OCI-LY7 (cell line): ENCODE measurements at regions not wholly inside any gene's neighbourhood (a gene's known extent, or its start where the extent isn't known, plus 50 kb on each side); places are given as distances from the start of the nearest gene placed in this dataset.
"Not testable (repeated sequence)": the region's sequence is repeated elsewhere in the genome, so short reads cannot be mapped to it uniquely, and the experiment has no call there.

Source experiments
- BruUV-seq: library from RNA; stranded (reverse); fragments of 400-500 nt; replicated peaks from 2 replicates; lab custom pipeline; 2021; lab: Mats Ljungman, UMichigan
- CTCF ChIA-PET: fragments of 300-600 bp; sonication (Branson Sonifier 250); formaldehyde crosslinking; loops from one replicate; lab custom pipeline; 2022; ENCODE audit warnings: antibody characterized with exemption; ENCODE audit not compliant: unreplicated experiment; lab: Charles Lee
- POLR2A ChIA-PET: fragments of 300-600 bp; sonication (Branson Sonifier 250); formaldehyde crosslinking; loops from one replicate; lab custom pipeline; 2022; ENCODE audit warnings: antibody characterized with exemption; lab: Charles Lee
- DNase-seq: peaks from one replicate; pipeline ENCODE4 v3.0.0-alpha.2; 2015; ENCODE audit warnings: low spot score
- H2AFZ ChIP-seq: fragments of 200-600 bp; sonication (generic), shearing (Covaris generic); 2 replicates; pipeline ENCODE4 v1.6.1; 2014; ENCODE audit warnings: mild to moderate bottlenecking, antibody characterized with exemption, low read length, moderate library complexity
- H3K27ac ChIP-seq: fragments of 200-600 bp; sonication (generic); 2 replicates; pipeline ENCODE4 v1.5.1; 2014; ENCODE audit warnings: mixed run types, low read depth, mild to moderate bottlenecking, moderate library complexity, low read length, inconsistent platforms; ENCODE audit not compliant: poor library complexity, severe bottlenecking
- H3K36me3 ChIP-seq: fragments of 200-600 bp; sonication (generic); 2 replicates; pipeline ENCODE4 v1.6.1; 2014; ENCODE audit warnings: mild to moderate bottlenecking, antibody characterized with exemption, low read length, moderate library complexity, mixed read lengths; ENCODE audit not compliant: insufficient read depth
- H3K4me1 ChIP-seq: fragments of 200-600 bp; sonication (generic); 2 replicates; pipeline ENCODE4 v1.5.1; 2014; ENCODE audit warnings: mild to moderate bottlenecking, low read length; ENCODE audit not compliant: insufficient read depth, poor library complexity, severe bottlenecking
- H3K4me2 ChIP-seq: fragments of 200-600 bp; sonication (generic); 2 replicates; pipeline ENCODE4 v1.6.1; 2014; ENCODE audit warnings: mild to moderate bottlenecking, low read length
- H3K4me3 ChIP-seq: fragments of 200-600 bp; sonication (generic); 2 replicates; pipeline ENCODE4 v1.5.1; 2014; ENCODE audit warnings: mild to moderate bottlenecking, low read depth, low read length; ENCODE audit not compliant: poor library complexity, severe bottlenecking
- H3K79me2 ChIP-seq: fragments of 200-600 bp; sonication (generic); 2 replicates; pipeline ENCODE4 v1.6.1; 2016; ENCODE audit warnings: low read depth, mild to moderate bottlenecking, low read length, moderate library complexity, mixed read lengths; ENCODE audit not compliant: insufficient read depth
- H3K9me2 ChIP-seq: fragments of 200-600 bp; sonication (generic); 2 replicates; pipeline ENCODE4 v1.6.1; 2016; ENCODE audit warnings: mild to moderate bottlenecking, low read length, mixed read lengths; ENCODE audit not compliant: insufficient read depth
- H3K9me3 ChIP-seq: fragments of 200-600 bp; sonication (generic); 2 replicates; pipeline ENCODE4 v1.6.1; 2014; ENCODE audit warnings: mild to moderate bottlenecking, mixed run types, low read length, mixed read lengths
- H4K20me1 ChIP-seq: fragments of 200-600 bp; sonication (generic); 2 replicates; pipeline ENCODE4 v1.6.1; 2014; ENCODE audit warnings: mild to moderate bottlenecking, antibody characterized with exemption, low read length, moderate library complexity, mixed read lengths; ENCODE audit not compliant: insufficient read depth
- CTCF ChIP-seq: fragments of 200-600 bp; sonication (generic); conservative IDR thresholded peaks from 2 replicates; pipeline ENCODE4 v1.5.1; 2014; ENCODE audit warnings: mild to moderate bottlenecking, antibody characterized with exemption, low read length, moderate library complexity, mixed read lengths
- EZH2phosphoT487 ChIP-seq: fragments of 200-600 bp; sonication (generic); IDR thresholded peaks from 2 replicates; pipeline ENCODE4 v1.6.1; 2018; ENCODE audit warnings: low read depth, borderline replicate concordance, mild to moderate bottlenecking, mixed run types, antibody characterized with exemption, low read length, moderate library complexity, mixed read lengths
- intact Hi-C: fragments of 100-400 bp; cut with micrococcal nuclease; formaldehyde crosslinking; loops from one replicate; pipeline ENCODE4 v1.10.0; 2022; ENCODE audit not compliant: unreplicated experiment

- Histone ChIP-seq H3K4me2 (0 out of 2 replicates have a peak overlapping the region, but pooled peaks have one; percentile 9), H3K9me2 (no peaks in the 10 kb centered on the region), H3K79me2 (no peaks in the 10 kb centered on the region), H3K9me3 (no peaks in the 10 kb centered on the region), H3K27ac (no peak overlapping the region), H3K4me3 (no peak overlapping the region), H3K4me1 (peaks cover 11% of the 10 kb centered on the region), H4K20me1 (no peaks in the 10 kb centered on the region), H2AFZ (peak overlapping the region; percentile 53), H3K36me3 (no peaks in the 10 kb centered on the region)
- BruUV-seq, result no TSS peak
- DNase-seq, result peak; percentile 55
- intact Hi-C loops, result no loop called here
- CTCF ChIA-PET, result no interaction called here
- POLR2A ChIA-PET, result no interaction called here
- TF ChIP-seq EZH2phosphoT487 (no peak), CTCF (no peak)
Measured at GRCh38 chr7:142581341-142581740, 167.9 kb upstream of the PRSS1 start.

GRCh38 chr7:142579946-142580345 is 169.3 kb upstream of the PRSS1 start:
- Histone ChIP-seq H2AFZ (no peak overlapping the region), H4K20me1 (no peaks in the 10 kb centered on the region), H3K4me2 (no peak overlapping the region), H3K4me1 (peaks cover 11% of the 10 kb centered on the region), H3K27ac (no peak overlapping the region), H3K9me3 (no peaks in the 10 kb centered on the region), H3K79me2 (no peaks in the 10 kb centered on the region), H3K36me3 (no peaks in the 10 kb centered on the region), H3K4me3 (no peak overlapping the region), H3K9me2 (no peaks in the 10 kb centered on the region)
- CTCF ChIA-PET, result no interaction called here
- BruUV-seq, result no TSS peak
- no peak for DNase-seq
- intact Hi-C loops, result no loop called here
- TF ChIP-seq CTCF (no peak), EZH2phosphoT487 (no peak)
- POLR2A ChIA-PET, result no interaction called here

GRCh38 chr7:142575351-142575750 is 173.9 kb upstream of the PRSS1 start:
- intact Hi-C loops, result not testable (repeated sequence)

More at GRCh38 chr7:142575351-142575750, 173.9 kb upstream of the PRSS1 start:
- H2AFZ ChIP-seq, H3K9me3 ChIP-seq, POLR2A ChIA-PET, CTCF ChIA-PET, H3K4me1 ChIP-seq, DNase-seq, BruUV-seq, H3K79me2 ChIP-seq, H3K4me2 ChIP-seq, H3K9me2 ChIP-seq, H4K20me1 ChIP-seq, H3K36me3 ChIP-seq, H3K27ac ChIP-seq, H3K4me3 ChIP-seq: not testable (repeated sequence)
